ENCODE measurements at regions not wholly inside any gene's neighbourhood (a gene's known extent, or its start where the extent isn't known, plus 50 kb on each side); places are given as distances from the start of the nearest gene placed in this dataset.
"Not testable (repeated sequence)": the region's sequence is repeated elsewhere in the genome, so short reads cannot be mapped to it uniquely, and the experiment has no call there.

DNA sequence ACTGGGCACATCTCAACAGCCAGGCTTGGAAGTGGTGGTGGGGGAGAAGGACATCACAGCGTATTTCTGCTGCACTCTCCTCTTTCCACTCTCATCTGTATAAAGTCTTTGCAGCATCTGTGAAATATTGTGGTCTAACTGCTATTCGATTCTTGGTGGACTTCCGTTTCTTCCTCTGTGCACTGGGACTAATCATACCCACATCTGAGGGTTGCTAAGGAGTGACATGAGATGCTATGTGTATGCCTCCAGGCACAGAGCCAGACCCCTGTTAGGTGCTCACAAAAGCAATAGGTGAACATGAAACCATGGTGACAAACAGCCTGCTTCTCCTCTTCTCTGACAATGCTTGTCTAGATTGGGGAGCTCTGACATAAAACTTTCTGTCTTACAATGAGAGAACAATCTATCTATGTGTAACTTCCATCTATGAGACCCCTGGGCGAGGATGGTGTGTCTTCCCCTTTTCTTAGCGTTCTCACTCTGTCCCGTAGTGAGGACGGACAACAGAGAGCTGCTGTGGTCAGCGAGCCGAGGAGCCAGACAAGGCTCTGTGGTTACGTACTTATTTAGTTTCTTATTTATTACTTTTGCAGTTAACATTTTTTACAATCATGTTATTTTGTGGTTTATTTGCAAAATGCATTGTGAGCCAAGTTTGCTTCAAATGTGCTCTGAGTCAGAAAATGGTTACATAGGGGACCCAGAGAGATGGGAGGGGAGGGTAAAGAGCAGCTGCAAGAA, 196.7 kb upstream of the TPRG1 start:
- no peak for DNase-seq (ENCODE audit: low spot score)

DNA sequence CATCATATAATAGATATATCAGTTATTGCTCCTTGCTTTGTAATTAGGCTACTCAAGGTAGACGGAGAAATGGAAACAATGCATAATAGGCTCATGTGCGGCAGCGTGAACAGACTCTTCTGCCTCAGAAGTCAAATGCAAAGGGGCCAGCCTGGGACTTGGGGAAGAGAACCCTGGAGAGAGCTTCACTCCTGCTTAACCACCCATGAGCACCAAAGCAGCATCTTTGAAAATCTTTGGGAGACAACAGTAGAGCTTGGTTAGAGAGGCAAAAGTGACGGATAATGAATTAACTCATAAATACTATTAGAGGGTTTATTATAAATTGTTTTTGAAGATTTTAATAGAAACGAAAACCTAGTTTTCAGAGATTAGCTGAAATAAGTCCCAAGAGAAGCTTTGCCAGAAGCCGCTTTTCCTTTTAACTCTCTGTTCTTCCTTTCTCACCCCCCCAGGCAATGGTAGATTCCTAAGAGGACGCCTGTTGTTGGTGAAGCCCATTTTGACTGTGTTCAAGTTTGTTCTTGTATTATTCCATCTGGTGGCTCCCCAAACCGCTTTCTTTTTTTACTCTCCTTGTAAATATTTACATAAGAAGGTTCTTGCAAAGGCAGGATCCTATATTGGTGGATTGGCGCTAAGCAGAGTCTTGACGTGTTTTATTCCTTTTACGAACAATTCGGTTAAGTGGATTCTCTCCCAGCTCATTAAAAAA, 196.0 kb upstream of the TPRG1 start:
- DNase-seq (ENCODE audit: low spot score): no peak

DNA sequence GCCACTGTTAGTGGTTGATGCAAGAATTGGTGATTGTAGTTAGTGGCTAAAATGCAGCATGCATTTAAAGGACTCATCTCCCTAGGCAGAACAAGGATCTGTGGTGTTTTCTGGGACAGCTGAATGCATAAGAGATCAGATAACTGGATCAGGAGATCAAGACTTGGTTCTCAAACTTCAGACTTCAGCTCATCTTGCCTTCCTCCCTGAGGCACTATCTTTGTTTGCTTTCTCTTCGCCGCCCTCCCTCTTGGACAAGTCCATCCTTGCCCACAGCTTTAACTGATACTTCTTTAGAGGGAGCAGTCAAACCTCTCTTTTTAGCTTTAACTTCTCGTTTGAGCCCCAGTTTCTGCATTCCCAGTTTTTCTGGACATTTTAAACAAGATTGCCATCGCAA, 195.4 kb upstream of the TPRG1 start:
- DNase-seq (ENCODE audit: low spot score): no peak

DNA sequence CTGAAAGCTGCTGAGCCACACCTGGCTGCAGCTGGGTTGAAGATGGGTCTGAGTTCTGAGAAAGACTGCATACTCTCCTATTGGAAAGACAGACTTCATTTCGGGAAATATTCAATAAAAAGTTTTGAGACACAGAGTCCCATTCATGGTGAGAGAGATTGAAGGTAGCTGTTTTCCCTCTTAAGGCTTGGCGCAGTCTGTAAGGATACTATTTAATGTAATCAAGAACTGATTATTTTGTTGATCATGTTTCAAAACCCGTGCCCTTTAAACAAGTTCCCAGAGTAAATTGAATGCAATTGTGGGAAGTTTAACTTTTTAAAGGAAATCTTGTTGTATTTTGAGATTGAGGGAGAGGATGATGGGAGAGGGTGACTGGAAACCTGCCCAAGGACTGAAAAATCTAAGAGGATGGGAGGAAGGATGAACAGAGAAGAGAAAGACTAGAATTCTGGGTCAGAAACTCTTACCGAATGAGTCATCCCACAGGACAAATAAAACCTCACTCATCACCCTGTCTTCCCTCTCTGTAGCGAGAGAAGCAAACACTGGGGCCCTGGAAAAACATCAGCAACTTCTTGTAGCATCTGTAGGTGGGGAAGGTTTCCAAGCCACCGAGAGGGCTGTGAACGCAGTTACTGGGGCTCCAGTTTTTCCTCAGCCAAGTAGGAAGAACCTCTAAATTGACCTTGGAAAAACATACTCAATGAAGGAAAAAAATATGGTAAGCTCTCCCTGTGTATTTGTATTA, 193.2 kb upstream of the TPRG1 start:
- peak; percentile 6 for DNase-seq (ENCODE audit: low spot score)

DNA sequence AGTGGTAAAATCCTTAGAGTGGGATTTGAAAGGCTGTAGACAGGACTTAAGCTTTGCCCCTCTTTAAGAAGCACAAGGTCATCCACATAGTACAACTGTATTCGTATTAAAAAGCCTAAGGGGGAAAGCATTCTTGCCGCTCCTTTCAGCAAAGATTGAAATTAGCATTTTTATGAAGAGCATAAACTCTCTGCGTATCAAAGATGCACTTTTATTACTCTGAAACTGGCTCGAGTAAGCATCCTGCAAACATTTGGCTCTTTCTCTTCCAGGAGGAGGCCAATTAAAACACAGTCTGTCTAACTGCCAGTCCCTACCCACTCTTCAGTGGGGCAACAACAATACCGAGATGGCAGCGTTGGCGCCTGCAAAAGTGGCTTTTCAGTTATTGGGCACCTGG, 192.5 kb upstream of the TPRG1 start:
- no peak for DNase-seq (ENCODE audit: low spot score)

DNA sequence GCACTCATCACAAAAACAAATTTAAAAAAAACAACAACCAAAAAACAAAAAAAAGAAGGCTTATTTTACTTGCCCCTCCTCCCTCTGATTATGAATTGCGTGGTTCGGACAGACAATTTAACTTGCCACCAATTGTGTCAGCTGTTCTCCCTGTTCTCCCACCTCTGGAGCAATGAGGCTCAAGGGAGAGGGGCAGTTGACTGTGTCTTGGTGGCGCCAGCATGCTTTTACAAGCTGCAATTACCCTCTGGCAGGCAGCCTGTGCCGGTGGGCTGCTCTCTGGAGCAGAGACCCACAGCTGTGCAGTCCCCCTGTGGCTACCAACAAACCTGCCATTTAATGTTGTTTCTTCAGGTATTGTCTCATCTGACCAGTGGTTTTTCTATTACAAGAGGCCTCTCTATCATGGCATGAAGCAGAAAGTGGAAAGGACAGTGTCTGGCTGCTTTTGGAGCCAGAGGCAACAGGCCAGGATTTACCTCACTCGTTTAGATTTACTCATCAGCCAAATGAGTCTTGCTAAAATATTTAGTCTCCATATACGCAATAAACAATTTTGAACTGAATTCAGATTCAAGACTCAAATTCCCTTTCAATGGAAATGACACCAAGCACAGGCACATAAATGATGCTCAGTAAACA, 192.0 kb upstream of the TPRG1 start:
- no peak for DNase-seq (ENCODE audit: low spot score)

DNA sequence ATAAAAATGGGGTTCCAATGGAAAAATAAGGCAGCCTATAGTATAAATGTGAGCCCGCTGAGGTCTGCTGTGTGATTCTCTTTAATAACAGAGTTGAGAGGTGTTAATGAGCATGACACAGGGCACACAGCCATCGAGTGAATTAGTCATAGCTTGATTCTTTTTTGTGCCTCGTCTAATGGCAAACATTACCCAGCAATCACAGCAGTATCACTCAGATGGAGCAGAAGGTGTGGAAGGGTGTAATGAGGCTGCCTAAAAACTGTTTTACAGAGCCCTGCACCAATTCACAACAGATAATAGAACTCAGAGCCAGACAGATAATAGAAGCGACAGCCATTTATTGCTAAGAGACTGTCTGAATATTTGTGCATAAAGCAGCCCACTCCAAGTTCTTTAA, 178.6 kb upstream of the TPRG1 start:
- no peak for DNase-seq (ENCODE audit: low spot score)

DNA sequence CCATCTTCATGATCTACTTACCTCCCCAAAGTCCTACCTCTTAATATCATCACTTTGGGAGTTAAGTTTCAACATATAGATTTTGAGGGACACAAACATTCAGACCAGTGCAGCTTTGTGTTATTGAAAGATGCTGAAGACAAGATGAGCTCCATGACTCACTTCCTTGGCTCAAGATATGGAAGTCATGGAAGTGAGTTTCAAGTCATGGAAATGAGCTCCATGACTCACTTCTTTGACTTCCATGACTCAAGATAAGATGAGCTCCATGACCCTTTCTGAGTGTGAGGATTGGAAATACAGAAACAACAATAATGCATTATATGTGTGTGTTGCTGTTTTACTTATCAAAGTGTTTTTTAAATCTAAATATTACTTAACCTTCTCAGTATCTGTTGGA, 170.2 kb upstream of the TPRG1 start:
- peak; percentile 2 for DNase-seq (ENCODE audit: low spot score)

DNA sequence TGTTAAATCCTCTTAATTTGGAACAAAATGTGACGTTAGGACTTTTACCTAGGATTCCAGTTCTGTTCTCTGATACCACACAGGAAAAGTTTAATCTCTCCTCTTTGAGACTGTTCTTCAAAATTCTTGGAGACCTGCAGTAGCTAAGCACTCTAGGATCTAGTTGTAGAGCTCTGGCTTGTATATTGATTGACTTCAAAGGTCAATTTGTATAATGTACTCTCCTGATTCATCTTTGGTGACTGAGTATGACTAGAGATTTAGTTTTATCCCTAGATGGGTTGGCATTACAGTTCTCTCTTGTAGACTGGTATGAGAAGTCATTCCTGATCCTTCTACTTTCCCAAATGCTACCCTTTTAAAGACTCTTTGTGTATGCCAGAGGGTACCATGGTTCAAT, 168.4 kb upstream of the TPRG1 start:
- DNase-seq (ENCODE audit: low spot score): no peak

DNA sequence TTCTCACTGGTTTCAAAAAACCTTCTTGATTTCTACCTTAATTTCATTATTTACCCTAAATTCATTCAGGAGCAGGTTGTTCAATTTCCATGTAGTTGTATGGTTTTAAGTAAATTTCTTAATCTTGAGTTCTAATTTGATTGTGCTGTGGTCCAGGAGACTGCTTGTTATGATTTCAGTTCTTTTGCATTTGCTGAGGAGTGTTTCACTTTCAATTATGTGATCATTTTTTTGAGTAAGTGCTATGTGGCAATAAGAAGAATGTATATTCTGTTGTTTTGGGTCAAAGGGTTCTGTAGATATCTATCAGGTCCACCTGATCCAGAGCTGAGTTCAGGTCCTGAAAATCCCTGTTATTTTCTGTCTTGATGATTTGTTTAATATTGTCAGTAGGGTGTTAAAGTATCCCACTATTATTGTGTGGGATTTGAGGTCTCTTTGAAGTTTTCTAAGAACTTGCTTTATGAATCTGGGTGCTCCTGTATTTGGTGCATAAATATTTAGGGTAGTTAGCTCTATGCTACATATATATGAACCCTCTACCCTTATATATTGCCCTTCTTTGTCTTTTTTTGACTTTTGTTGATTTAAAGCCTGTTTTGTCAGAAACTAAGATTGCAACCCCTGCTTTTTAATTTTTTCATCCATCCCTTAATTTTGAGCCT, 158.4 kb upstream of the TPRG1 start:
- DNase-seq (ENCODE audit: low spot score): no peak

DNA sequence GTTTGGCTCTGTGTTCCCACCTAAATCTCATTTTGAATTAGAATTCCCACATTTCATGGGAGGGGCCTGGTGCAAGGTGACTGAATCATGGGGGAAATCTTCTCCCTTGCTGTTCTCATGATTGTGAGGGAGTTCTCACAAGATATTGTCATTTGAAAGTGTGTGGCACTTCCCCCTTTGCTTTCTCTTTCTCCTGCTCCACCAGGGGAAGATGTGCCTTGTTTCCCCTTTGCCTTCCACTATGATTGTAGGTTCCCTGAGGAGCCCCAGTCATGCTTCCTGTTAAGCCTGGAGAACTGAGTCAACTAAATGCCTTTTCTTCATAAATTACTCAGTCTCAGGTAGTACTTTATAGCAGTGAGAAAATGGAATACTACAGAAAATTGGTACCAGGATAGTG, 157.2 kb upstream of the TPRG1 start:
- DNase-seq (ENCODE audit: low spot score): no peak

DNA sequence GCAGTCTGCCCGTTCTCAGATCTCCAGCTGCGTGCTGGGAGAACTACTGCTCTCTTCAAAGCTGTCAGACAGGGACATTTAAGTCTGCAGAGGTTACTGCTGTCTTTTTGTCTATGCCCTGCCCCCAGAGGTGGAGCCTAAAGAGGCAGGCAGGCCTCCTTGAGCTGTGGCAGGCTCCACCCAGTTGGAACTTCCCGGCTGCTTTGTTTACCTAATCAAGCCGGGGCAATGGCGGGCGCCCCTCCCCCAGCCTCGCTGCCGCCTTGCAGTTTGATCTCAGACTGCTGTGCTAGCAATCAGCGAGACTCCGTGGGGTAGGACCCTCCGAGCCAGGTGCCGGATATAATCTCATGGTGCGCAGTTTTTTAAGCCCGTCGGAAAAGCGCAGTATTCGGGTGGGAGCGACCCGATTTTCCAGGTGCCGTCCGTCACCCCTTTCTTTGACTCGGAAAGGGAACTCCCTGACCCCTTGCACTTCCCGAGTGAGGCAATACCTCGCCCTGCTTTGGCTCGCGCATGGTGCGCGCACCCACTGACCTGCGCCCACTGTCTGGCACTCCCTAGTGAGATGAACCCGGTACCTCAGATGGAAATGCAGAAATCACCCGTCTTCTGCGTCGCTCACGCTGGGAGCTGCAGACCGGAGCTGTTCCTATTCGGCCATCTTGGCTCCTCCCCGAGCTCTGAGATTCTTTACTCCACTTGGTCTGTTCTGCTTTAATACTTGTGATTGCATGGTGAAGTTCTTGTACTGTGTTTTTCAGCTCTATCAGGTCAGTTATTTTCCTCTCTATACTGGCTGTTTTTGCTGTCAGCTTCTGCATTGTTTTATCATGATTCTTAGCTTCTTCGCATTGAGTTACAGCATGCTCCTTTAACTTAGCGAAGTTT, 148.9 kb upstream of the TPRG1 start:
- DNase-seq (ENCODE audit: low spot score): not testable (repeated sequence)

DNA sequence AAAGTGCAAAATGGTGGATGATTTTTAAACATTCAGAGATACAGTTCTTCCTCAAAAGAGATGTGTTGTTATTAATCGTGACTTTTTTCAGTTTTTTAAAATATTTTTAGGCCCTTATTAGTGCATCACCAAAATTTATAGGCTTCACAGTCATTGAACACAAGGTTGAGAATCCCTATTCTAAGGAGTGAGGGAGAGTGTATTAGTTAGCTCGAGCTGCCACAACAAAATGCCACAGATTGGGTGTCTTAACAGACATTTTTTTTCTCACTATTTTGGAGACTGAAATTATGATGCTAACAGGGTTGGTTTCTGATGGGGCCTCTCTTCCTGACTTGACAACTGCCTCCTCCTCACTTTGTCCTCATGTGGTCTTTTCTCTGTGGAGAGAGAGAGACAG, 145.9 kb upstream of the TPRG1 start:
- no peak for DNase-seq (ENCODE audit: low spot score)

DNA sequence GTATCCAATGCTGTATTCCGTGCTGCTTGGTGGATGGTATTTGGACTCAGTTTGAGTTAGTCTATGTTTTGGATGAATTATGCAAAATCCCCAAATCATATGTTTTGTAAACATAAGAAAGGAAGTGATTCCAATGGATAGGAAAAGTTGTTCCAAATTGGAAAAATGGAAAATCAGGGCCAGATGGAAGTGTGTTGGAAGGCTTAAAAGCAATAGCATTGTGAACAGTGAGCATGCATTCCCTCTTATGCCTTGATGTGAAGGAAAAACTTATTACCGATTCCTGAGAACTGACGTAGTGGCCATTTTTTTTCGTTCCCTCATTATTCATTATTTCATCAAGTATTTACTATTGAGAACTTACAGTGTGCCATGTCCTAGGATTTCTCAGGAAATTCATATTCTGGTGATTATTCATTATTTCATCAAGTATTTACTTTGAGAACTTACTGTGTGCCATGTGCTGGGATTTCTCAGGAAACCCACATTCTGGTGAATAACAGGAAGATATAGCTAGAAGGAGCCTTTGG, 144.1 kb upstream of the TPRG1 start:
- DNase-seq (ENCODE audit: low spot score): no peak

DNA sequence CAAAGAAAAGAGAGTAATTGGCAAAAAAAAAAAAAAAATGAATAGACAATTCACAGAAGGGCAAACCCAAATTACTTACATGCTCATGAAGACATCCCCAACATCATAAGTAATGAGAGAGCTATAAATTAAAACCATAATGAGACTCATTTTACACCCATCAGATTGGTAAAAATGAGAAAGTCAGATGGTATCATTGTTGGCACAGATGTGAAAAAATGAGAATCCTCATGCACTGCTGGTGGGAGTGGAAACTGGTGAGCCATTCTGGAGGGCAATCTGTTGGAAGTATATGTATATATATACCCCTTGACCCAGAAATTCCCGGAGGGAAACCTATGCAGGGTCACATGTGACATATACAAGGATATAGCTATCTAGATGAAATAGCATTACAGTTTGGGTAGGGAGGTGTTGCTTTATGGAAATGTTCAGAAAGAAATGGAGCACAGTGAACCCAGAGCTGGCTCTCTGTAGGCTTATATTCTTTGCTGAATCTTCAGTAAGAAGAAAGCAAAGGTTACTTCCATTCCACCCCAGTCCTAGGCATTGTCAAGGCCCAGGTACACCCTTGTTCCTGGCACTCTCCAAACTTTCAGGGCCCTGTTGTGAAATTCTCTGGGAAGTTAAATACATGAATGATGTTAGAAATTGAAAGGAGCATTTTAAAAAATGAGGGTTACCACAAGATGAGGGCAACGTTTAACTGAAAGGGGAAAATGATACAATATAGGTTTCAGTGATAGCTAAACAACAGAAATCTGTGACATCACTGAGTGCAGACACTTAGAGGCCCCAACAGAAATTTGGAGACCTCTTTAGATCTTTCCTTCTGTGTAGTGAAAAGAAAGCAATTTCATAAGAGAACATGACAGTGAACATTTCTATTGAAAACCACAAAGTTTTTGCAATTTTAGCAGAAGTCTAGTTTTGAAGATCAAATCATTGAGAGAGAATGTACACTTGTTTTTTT, 132.7 kb upstream of the TPRG1 start:
- DNase-seq (ENCODE audit: low spot score): no peak

DNA sequence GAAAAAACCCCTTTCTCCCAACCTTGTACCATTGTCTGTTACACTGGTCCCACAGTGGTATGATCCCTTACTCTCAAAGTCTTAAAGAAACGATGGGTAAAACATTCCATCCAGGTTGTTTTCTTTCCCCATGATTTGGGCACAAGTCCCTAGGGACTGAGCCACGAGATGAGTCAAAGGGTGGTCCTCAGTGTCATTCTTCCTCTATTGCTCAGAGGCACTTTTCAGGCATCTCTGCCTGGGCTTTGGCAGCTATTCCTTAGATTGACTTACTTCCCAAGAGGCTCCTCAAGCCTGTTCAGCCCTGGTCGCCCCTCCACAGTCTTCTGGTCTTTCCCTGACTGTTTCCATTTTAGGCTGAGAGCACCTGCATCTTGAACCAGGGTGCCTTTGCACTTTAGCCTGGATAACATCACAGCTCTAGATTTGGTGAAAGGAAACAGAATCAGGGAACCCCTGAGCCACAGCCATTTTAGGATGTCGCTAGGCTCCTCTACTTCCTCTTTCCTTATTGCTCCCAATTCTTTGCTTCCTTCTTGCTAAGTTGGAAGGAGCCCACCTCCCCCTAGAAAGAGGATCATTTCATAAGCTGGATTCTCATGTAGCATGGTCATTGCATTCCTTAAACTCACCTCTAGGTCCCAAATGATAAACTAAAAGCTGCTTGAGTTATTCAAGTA, 131.0 kb upstream of the TPRG1 start:
- DNase-seq (ENCODE audit: low spot score): no peak

DNA sequence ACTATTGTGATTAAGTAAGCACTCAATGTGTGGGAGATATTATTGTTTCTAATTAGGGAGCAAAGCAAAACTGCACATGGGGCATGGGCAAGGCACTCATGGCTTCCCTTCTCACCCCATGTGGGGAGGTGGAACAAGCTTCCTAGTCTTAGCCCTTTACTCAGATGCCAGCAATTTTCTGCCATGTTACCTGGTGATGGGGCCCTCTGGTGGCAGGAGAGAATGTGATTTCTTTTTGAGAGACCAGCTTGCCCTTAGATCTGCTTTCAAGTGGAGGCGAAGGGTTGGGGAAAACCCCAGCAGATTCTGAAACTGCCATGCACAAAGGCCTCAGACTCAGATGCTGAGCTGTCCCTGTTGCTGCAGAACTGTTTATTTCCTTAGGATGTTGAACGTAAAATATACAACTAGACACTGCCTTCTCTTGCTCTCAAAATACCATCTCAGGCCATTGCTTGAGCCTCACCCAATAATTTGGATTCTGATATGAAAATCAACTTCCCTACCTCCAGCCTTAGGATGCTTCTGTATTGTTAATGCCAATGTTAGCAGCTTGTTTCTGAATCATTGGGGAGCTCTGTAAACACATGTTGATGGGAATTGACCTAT, 130.2 kb upstream of the TPRG1 start:
- peak; percentile 52 for DNase-seq (ENCODE audit: low spot score)

DNA sequence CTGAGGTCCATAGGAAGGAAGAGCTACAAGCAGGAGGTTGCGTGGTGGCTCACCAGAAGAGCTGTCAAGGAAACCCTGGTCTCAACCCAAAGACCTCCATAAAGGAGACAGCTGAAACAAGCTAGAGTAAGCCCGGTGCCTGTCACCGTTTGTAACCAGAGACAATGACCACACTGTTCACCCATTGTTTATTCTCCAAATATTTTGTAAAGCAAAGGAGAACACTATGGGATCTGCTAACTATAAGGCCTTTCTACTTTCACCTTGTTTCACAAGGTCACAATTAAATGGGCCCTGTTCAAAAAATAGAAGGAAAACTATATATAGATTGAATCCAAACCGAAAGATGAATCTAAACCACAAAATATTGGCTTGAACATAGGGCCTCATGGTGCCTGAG, 128.9 kb upstream of the TPRG1 start:
- no peak for DNase-seq (ENCODE audit: low spot score)
